Trophoblast cell (in vitro differentiated cells and primary cell): ENCODE measurements at regions not wholly inside any gene's neighbourhood (a gene's known extent, or its start where the extent isn't known, plus 50 kb on each side); places are given as distances from the start of the nearest gene placed in this dataset.
"Not testable (repeated sequence)": the region's sequence is repeated elsewhere in the genome, so short reads cannot be mapped to it uniquely, and the experiment has no call there.

Experiments used
- DNase-seq, 2 donors: peaks; one replicate each; pipeline ENCODE4 v3.0.0-alpha.2; 2016
- H2AFZ ChIP-seq: 2 replicates; pipeline ENCODE4 v1.6.1; 2013; ENCODE audit warnings: low read length, moderate library complexity, mild to moderate bottlenecking; ENCODE audit not compliant: insufficient read depth, poor library complexity
- H2AK5ac ChIP-seq: 2 replicates; pipeline ENCODE4 v1.6.1; 2013; ENCODE audit warnings: mild to moderate bottlenecking, low read length
- H2BK120ac ChIP-seq: 2 replicates; pipeline ENCODE4 v1.6.1; 2013; ENCODE audit warnings: low read length, mild to moderate bottlenecking, moderate library complexity; ENCODE audit not compliant: insufficient read depth, poor library complexity
- H2BK12ac ChIP-seq: 2 replicates; pipeline ENCODE4 v1.6.1; 2013; ENCODE audit warnings: mild to moderate bottlenecking, low read length, moderate library complexity
- H2BK5ac ChIP-seq: 2 replicates; pipeline ENCODE4 v1.6.1; 2013; ENCODE audit warnings: low read length, low read depth, moderate library complexity, mild to moderate bottlenecking; ENCODE audit not compliant: poor library complexity
- H3K14ac ChIP-seq: 2 replicates; pipeline ENCODE4 v1.6.1; 2013; ENCODE audit warnings: mild to moderate bottlenecking, low read length
- H3K18ac ChIP-seq: 2 replicates; pipeline ENCODE4 v1.6.1; 2013; ENCODE audit warnings: mild to moderate bottlenecking, low read length
- H3K23ac ChIP-seq: 2 replicates; pipeline ENCODE4 v1.6.1; 2013; ENCODE audit warnings: low read length
- H3K27ac ChIP-seq: 2 replicates; pipeline ENCODE4 v1.5.1; 2013; ENCODE audit warnings: low read depth, mild to moderate bottlenecking, inconsistent platforms, low read length, moderate library complexity
- H3K27me3 ChIP-seq: 2 replicates; pipeline ENCODE4 v1.6.1; 2013; ENCODE audit warnings: inconsistent platforms, mild to moderate bottlenecking, low read length, moderate library complexity; ENCODE audit not compliant: insufficient read depth
- H3K36me3 ChIP-seq, 2 experiments: 1 replicate in 1 of 2; 2 replicates in 1 of 2; pipeline ENCODE4 v1.6.1; 2013; ENCODE audit warnings: low read length in 2 of 2, mild to moderate bottlenecking in 2 of 2, moderate library complexity in 1 of 2; ENCODE audit not compliant: insufficient read depth in 2 of 2, control insufficient read depth in 1 of 2
- H3K4ac ChIP-seq: 2 replicates; pipeline ENCODE4 v1.6.1; 2013; ENCODE audit warnings: low read depth, mild to moderate bottlenecking, low read length, moderate library complexity
- H3K4me1 ChIP-seq, 2 experiments: 1 replicate in 1 of 2; 2 replicates in 1 of 2; pipeline ENCODE4 v1.6.1; 2013; ENCODE audit warnings: low read length in 2 of 2, mild to moderate bottlenecking in 2 of 2, moderate library complexity in 1 of 2; ENCODE audit not compliant: insufficient read depth in 2 of 2, control insufficient read depth in 1 of 2
- H3K4me2 ChIP-seq: 2 replicates; pipeline ENCODE4 v1.6.1; 2013; ENCODE audit warnings: inconsistent platforms, mild to moderate bottlenecking, low read length, moderate library complexity
- H3K4me3 ChIP-seq: 2 replicates; pipeline ENCODE4 v1.5.1; 2013; ENCODE audit warnings: mild to moderate bottlenecking, low read depth, low read length, inconsistent platforms
- H3K79me1 ChIP-seq: one replicate; pipeline ENCODE4 v1.6.1; 2013; ENCODE audit warnings: low read length
- H3K79me2 ChIP-seq: 2 replicates; pipeline ENCODE4 v1.6.1; 2013; ENCODE audit warnings: low read length, mild to moderate bottlenecking; ENCODE audit not compliant: control insufficient read depth, insufficient read depth, poor library complexity
- H3K9ac ChIP-seq: 2 replicates; pipeline ENCODE4 v1.6.1; 2013; ENCODE audit warnings: mild to moderate bottlenecking, low read length
- H3K9me3 ChIP-seq: 2 replicates; pipeline ENCODE4 v1.6.1; 2013; ENCODE audit warnings: low read depth, mild to moderate bottlenecking, control low read depth, inconsistent platforms, low read length; ENCODE audit not compliant: insufficient read depth
- H4K12ac ChIP-seq: 2 replicates; pipeline ENCODE4 v1.6.1; 2013; ENCODE audit warnings: low read depth, mild to moderate bottlenecking, low read length, moderate library complexity
- H4K8ac ChIP-seq: 2 replicates; pipeline ENCODE4 v1.6.1; 2013; ENCODE audit warnings: low read depth, mild to moderate bottlenecking, low read length, moderate library complexity
- H4K91ac ChIP-seq: one replicate; pipeline ENCODE4 v1.6.1; 2013; ENCODE audit warnings: low read depth, mild to moderate bottlenecking, low read length, moderate library complexity
- WGBS: extraction: QIAGEN DNeasy Blood & Tissue Kit; methylation state at CpG from one replicate; pipeline ENCODE4 v1.1.7; 2013; ENCODE audit warnings: missing lambda C conversion rate; ENCODE audit not compliant: insufficient read length, insufficient coverage; ENCODE audit errors: extremely low coverage; 5-methylcytosine and 5-hydroxymethylcytosine counted together

- not testable (repeated sequence) for H3K9me3 ChIP-seq, DNase-seq, H3K36me3 ChIP-seq, H3K4me1 ChIP-seq, H2BK5ac ChIP-seq, H2AFZ ChIP-seq, H3K27ac ChIP-seq, H4K12ac ChIP-seq, H3K27me3 ChIP-seq, H3K14ac ChIP-seq, H2AK5ac ChIP-seq, H3K18ac ChIP-seq, H2BK120ac ChIP-seq, H3K79me1 ChIP-seq, H3K79me2 ChIP-seq, H3K4ac ChIP-seq, H2BK12ac ChIP-seq, H3K4me3 ChIP-seq, H3K4me2 ChIP-seq, H3K23ac ChIP-seq, H4K8ac ChIP-seq, H4K91ac ChIP-seq, H3K9ac ChIP-seq
- WGBS: no CpG with 5 or more reads among the region's 25 CpGs
These were observed 198.4 kb downstream of the LAT start for GRCh38 chr16:29182940-29183868.

DNA sequence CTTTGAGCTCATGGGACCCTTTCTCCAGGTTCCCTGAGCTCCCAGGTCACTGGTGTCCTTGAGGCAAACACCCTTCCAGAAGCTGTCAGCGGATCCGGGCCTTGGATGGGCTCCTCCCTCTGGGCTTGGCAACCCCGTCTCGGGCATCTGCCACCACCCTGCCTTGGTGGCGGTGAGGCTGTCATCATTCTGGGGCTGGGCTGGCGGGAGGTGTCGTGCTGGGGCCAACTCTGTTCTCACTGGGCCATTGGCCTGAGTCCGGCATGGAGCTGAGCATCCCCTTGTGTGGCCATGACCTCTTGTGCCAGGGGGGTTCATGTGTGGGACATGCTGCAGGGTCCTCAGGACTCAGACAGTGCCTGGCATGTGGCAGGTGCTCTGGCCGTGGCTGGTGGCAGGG, 197.6 kb downstream of the LAT start:
- H3K4me2 ChIP-seq: no peak overlapping the region
- H3K14ac ChIP-seq: no peak overlapping the region
- H3K23ac ChIP-seq: no peak overlapping the region
- no peaks in the 10 kb centered on the region for H3K79me2 ChIP-seq
- H3K36me3 ChIP-seq: no peaks in the 10 kb centered on the region
- H3K27me3 ChIP-seq: no peaks in the 10 kb centered on the region
- H3K4ac ChIP-seq: no peak overlapping the region
- H2BK120ac ChIP-seq: no peak overlapping the region
- no peak overlapping the region for H3K4me3 ChIP-seq
- no peak overlapping the region for H4K8ac ChIP-seq
- H2AFZ ChIP-seq: no peak overlapping the region
- H4K91ac ChIP-seq: no peak overlapping the region
- no peak overlapping the region for H3K18ac ChIP-seq
- H2AK5ac ChIP-seq: no peak overlapping the region
- WGBS: no CpG with 5 or more reads among the region's 9 CpGs
- H2BK5ac ChIP-seq: no peak overlapping the region
- H2BK12ac ChIP-seq: no peak overlapping the region
- no peak for DNase-seq
- H3K4me1 ChIP-seq: peaks cover 0 to 3% of the 10 kb centered on the region in 2 experiments
- H3K9ac ChIP-seq: no peak overlapping the region
- no peak overlapping the region for H4K12ac ChIP-seq
- H3K27ac ChIP-seq: no peak overlapping the region
- H3K79me1 ChIP-seq: no peaks in the 10 kb centered on the region
- H3K9me3 ChIP-seq: peaks cover under 1% of the 10 kb centered on the region

- not testable (repeated sequence) for H4K12ac ChIP-seq, H3K4me3 ChIP-seq, H2BK12ac ChIP-seq, H3K27me3 ChIP-seq, H3K36me3 ChIP-seq, H2BK120ac ChIP-seq, H3K27ac ChIP-seq, H3K4ac ChIP-seq, H3K4me2 ChIP-seq, H3K79me2 ChIP-seq, H4K91ac ChIP-seq, H2AFZ ChIP-seq, H4K8ac ChIP-seq, H3K18ac ChIP-seq, H3K4me1 ChIP-seq, H3K79me1 ChIP-seq, H2AK5ac ChIP-seq, H3K14ac ChIP-seq, H3K23ac ChIP-seq, H2BK5ac ChIP-seq, H3K9me3 ChIP-seq, H3K9ac ChIP-seq
- peak in 1 of 2 donors; percentile 25 for DNase-seq
- WGBS: no CpG with 5 or more reads among the region's 17 CpGs
These were observed 197.1 kb downstream of the LAT start for GRCh38 chr16:29181921-29182411.

DNA sequence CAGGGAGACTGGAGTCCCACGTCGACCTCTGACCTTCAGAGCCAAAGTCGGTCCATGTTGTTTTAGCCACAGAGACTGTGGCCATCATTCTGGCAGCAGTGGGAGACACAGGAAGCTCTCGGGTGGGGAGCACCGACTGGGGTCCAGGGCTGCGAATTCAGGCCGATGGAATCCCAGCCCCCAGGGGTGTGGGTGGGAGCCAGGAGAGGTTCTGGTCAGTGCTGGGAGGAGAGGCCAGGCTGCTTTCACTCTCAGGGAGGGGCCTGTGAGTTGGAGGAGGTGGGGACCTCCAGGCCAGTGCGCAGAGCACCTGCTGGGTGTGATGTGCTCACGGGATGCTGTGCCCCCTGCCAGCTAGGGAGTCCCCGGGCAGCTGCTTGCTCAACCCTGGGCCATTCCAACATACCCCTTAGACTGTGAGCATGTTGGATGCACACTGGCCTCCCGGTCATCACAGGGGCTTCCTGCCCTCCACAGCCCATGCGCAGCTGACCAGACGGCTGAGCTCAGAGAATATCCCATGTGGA, 196.5 kb downstream of the LAT start:
- H3K79me2 ChIP-seq, H3K9me3 ChIP-seq, H2BK5ac ChIP-seq, H2AFZ ChIP-seq, H2BK120ac ChIP-seq, H2AK5ac ChIP-seq, H3K4me1 ChIP-seq, H3K14ac ChIP-seq, H2BK12ac ChIP-seq, H3K18ac ChIP-seq, H3K23ac ChIP-seq, H4K8ac ChIP-seq, H3K4ac ChIP-seq, H3K36me3 ChIP-seq, H3K4me2 ChIP-seq, H3K27me3 ChIP-seq, DNase-seq, H4K91ac ChIP-seq, H3K27ac ChIP-seq, H3K9ac ChIP-seq, H3K4me3 ChIP-seq, H4K12ac ChIP-seq, H3K79me1 ChIP-seq: not testable (repeated sequence)
- WGBS: no CpG with 5 or more reads among the region's 13 CpGs
